Endothelial cell of umbilical vein (primary cell): ENCODE measurements at regions not wholly inside any gene's neighbourhood (a gene's known extent, or its start where the extent isn't known, plus 50 kb on each side); places are given as distances from the start of the nearest gene placed in this dataset.

Experiments used
- BruUV-seq: library from RNA; stranded (reverse); fragments of 400-500 nt; replicated peaks from 2 replicates; lab custom pipeline; 2021; lab: Mats Ljungman, UMichigan
- CTCF ChIA-PET: fragments of 300-600, 350-600 bp; sonication (Branson Sonifier 250); formaldehyde crosslinking; loops from one replicate; lab custom pipeline; 2021; ENCODE audit warnings: antibody characterized with exemption, inconsistent platforms; lab: Charles Lee
- POLR2A ChIA-PET: fragments of 300-600, 350-600 bp; sonication (Branson Sonifier 250); formaldehyde crosslinking; loops from one replicate; lab custom pipeline; 2021; ENCODE audit warnings: antibody characterized with exemption, inconsistent platforms; lab: Charles Lee
- DNase-seq: peaks from one replicate; pipeline ENCODE4 v3.0.0-alpha.2; 2011; ENCODE audit warnings: low read depth, low spot score
- FAIRE-seq: peaks from 2 replicates; lab custom pipeline; 2011; peaks lifted over from hg19 to GRCh38; lab: Jason Lieb, UNC
- H2AFZ ChIP-seq: 2 replicates; pipeline ENCODE4 v1.6.0; 2012; ENCODE audit warnings: low read depth, low read length, control low read depth, inconsistent platforms
- H3K27ac ChIP-seq: 2 replicates; pipeline ENCODE4 v1.5.1; 2011; ENCODE audit warnings: low read depth, mild to moderate bottlenecking, control low read depth, low read length, moderate library complexity; ENCODE audit not compliant: insufficient read depth
- H3K27me3 ChIP-seq, 2 experiments: 2 replicates each; pipeline versions ENCODE4 v1.6.0 to v1.6.1; 2011; ENCODE audit warnings: low read length in 2 of 2, mixed read lengths in 1 of 2; ENCODE audit not compliant: control insufficient read depth in 2 of 2, insufficient read depth in 2 of 2
- H3K36me3 ChIP-seq, 2 experiments: 2 replicates in 1 of 2; 3 replicates in 1 of 2; pipeline ENCODE4 v1.5.1; 2011; ENCODE audit warnings: low read length in 2 of 2, mild to moderate bottlenecking in 1 of 2, moderate library complexity in 1 of 2; ENCODE audit not compliant: control insufficient read depth in 2 of 2, insufficient read depth in 2 of 2; ENCODE audit errors: extremely low read depth in 1 of 2
- H3K4me1 ChIP-seq: 3 replicates; pipeline ENCODE4 v1.5.1; 2011; ENCODE audit warnings: mild to moderate bottlenecking, low read length; ENCODE audit not compliant: control insufficient read depth, insufficient read depth; ENCODE audit errors: extremely low read depth
- H3K4me2 ChIP-seq: 2 replicates; pipeline ENCODE4 v1.6.1; 2011; ENCODE audit warnings: low read length, control low read depth, mixed read lengths; ENCODE audit not compliant: insufficient read depth
- H3K4me3 ChIP-seq, 3 experiments: fragments of 200-600 bp in 1 of 3; sonication (generic), shearing (Covaris generic) in 1 of 3; replicated peaks in 1 of 3; 2 replicates each; pipeline ENCODE4 v1.5.1; 2011 to 2016; ENCODE audit warnings: control low read depth in 3 of 3, low read length in 3 of 3, mild to moderate bottlenecking in 2 of 3, inconsistent platforms in 1 of 3, low read depth in 1 of 3, moderate library complexity in 1 of 3; ENCODE audit not compliant: insufficient read depth in 1 of 3
- H3K79me2 ChIP-seq: 2 replicates; pipeline ENCODE4 v1.6.0; 2012; ENCODE audit warnings: low read length, inconsistent platforms; ENCODE audit not compliant: control insufficient read depth, insufficient read depth
- H3K9ac ChIP-seq: replicated peaks from 2 replicates; pipeline ENCODE3; 2011; ENCODE audit warnings: low read length, control low read depth; ENCODE audit not compliant: insufficient read depth; ENCODE audit errors: extremely low read depth
- H3K9me1 ChIP-seq: replicated peaks from 3 replicates; pipeline ENCODE4 v1.6.0; 2011; ENCODE audit warnings: mild to moderate bottlenecking, low read length; ENCODE audit not compliant: control insufficient read depth, insufficient read depth; ENCODE audit errors: extremely low read depth
- H3K9me3 ChIP-seq: replicated peaks from 2 replicates; pipeline ENCODE4 v1.5.1; 2012; ENCODE audit warnings: low read length, inconsistent platforms; ENCODE audit not compliant: control insufficient read depth, insufficient read depth
- H4K20me1 ChIP-seq: replicated peaks from 2 replicates; pipeline ENCODE3; 2011; ENCODE audit warnings: mild to moderate bottlenecking, low read length; ENCODE audit not compliant: control insufficient read depth, insufficient read depth; ENCODE audit errors: extremely low read depth
- EZH2 ChIP-seq: IDR thresholded peaks from 2 replicates; pipeline ENCODE4 v1.6.1; 2012; ENCODE audit warnings: borderline replicate concordance, low read depth, mild to moderate bottlenecking, moderate library complexity, low read length, inconsistent platforms; ENCODE audit not compliant: severe bottlenecking
- FOS ChIP-seq: IDR thresholded peaks from 2 replicates; pipeline ENCODE4 v1.6.1; 2011; ENCODE audit warnings: mild to moderate bottlenecking, low read length, moderate library complexity, borderline replicate concordance; ENCODE audit not compliant: insufficient read depth
- GATA2 ChIP-seq: IDR thresholded peaks from 2 replicates; pipeline ENCODE4 v1.7.0; 2011; ENCODE audit warnings: low read depth, mild to moderate bottlenecking, moderate library complexity, mixed read lengths, low read length; ENCODE audit not compliant: insufficient read length, insufficient read depth
- JUN ChIP-seq: IDR thresholded peaks from 2 replicates; pipeline ENCODE4 v1.6.1; 2011; ENCODE audit warnings: borderline replicate concordance, low read depth; ENCODE audit not compliant: insufficient read length, insufficient read depth
- POLR2A ChIP-seq: IDR thresholded peaks from 2 replicates; pipeline ENCODE4 v1.6.1; 2012; ENCODE audit warnings: low read depth, mild to moderate bottlenecking, control low read depth, low read length
- POLR2AphosphoS5 ChIP-seq: IDR thresholded peaks from 2 replicates; pipeline ENCODE4 v1.6.1; 2012; ENCODE audit warnings: low read depth, mild to moderate bottlenecking, control low read depth, low read length, moderate library complexity; ENCODE audit not compliant: insufficient read depth
- dilution Hi-C: fragments of 300-500 bp; cut with MboI; formaldehyde crosslinking; loops from one replicate; pipeline ENCODE4 v1.15.0; 2019; ENCODE audit warnings: low sequenced_read_pairs; ENCODE audit not compliant: extremely low pct_ligation_motif_present
- intact Hi-C: fragments of 100-400 bp; cut with micrococcal nuclease; formaldehyde crosslinking; loops from one replicate; pipeline ENCODE4 v1.10.0; 2022
- TF ChIP-seq, protein P1 (sequence below), 2 donors: IDR thresholded peaks; 1 replicate in 1 of 2; 2 replicates in 1 of 2; pipeline ENCODE4 v1.5.1; 2011; ENCODE audit warnings: low read length in 2 of 2, mild to moderate bottlenecking in 2 of 2, moderate library complexity in 2 of 2, control low read depth in 1 of 2, inconsistent platforms in 1 of 2, low read depth in 1 of 2; ENCODE audit not compliant: insufficient read depth in 1 of 2; ENCODE audit errors: extremely low read depth in 1 of 2

DNA sequence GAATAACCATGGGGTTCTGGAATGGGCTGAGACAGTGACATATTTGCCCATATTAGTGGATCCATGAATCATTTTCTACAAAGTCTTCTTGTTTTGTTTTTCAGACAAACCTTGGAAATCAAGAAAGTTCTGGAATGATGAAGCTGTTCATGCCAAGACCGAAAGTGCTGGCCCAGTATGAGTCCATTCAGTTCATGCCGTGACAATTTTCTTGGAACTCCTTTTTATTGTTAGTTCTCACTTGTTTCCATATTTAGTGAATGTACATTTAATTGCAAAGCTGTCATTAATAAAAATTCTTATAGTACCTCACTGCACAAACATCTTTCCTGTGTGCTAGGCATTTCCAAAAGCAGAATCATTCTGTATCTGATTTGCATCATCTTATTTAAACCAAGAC is 100.6 kb upstream of the KCNJ15 start:
- CTCF ChIA-PET: interaction anchor here (1.0 to 20.7 kb wide), 4 partner anchors 13 to 456 kb away, joined by 3 to 740 read pairs (median 37); no protein-coding TSS in a partner anchor
- intact Hi-C loops: no loop called here
- H3K27me3 ChIP-seq: peaks cover 32 to 48% of the 10 kb centered on the region in 2 experiments

DNA sequence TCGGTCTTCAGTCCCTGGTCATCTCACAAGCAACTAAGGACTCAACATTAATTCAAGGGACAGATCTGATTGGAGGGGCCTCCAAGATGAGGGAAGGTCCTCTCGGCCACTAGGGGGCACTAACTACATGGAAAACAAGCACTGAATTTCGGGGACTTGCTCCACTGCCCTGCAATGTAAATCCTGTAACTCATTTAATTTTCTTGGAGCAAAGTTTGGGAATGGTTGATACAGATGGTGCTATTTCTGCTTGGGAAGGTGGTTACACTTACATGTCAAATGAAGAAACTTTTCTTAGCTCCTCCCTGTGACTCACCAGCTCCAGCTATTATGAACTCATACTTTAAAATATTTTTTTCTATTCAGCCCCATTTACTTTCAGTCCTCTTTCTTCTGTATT is 97.4 kb upstream of the KCNJ15 start:
- no peaks in the 10 kb centered on the region for H3K79me2 ChIP-seq
- H3K27ac ChIP-seq: no peak overlapping the region
- peaks cover 20 to 29% of the 10 kb centered on the region in 2 experiments for H3K27me3 ChIP-seq
- no peaks in the 10 kb centered on the region for H3K9me3 ChIP-seq
- H3K9me1 ChIP-seq: no peaks in the 10 kb centered on the region
- no peak overlapping the region for H3K4me2 ChIP-seq
- CTCF ChIA-PET: interaction anchor here (0.6 to 20.7 kb wide), 12 partner anchors 9 to 458 kb away, joined by 3 to 740 read pairs (median 4); no protein-coding TSS in a partner anchor
- no peaks in the 10 kb centered on the region for H3K4me1 ChIP-seq
- intact Hi-C loops (loop anchor here (1.0 kb wide), 4 partner anchors 11 to 197 kb away; no protein-coding TSS in a partner anchor), dilution Hi-C loops (no loop called here)
- H3K36me3 ChIP-seq: no peaks in the 10 kb centered on the region
- no peaks in the 10 kb centered on the region for H4K20me1 ChIP-seq
- H2AFZ ChIP-seq: no peak overlapping the region
- DNase-seq (peak; percentile 81), FAIRE-seq (peak; percentile 87)
- no peak overlapping the region for H3K9ac ChIP-seq
- H3K4me3 ChIP-seq: no peak overlapping the region
- POLR2A ChIA-PET: no interaction called here
- no TSS peak for BruUV-seq
- TF ChIP-seq, protein P1, sequence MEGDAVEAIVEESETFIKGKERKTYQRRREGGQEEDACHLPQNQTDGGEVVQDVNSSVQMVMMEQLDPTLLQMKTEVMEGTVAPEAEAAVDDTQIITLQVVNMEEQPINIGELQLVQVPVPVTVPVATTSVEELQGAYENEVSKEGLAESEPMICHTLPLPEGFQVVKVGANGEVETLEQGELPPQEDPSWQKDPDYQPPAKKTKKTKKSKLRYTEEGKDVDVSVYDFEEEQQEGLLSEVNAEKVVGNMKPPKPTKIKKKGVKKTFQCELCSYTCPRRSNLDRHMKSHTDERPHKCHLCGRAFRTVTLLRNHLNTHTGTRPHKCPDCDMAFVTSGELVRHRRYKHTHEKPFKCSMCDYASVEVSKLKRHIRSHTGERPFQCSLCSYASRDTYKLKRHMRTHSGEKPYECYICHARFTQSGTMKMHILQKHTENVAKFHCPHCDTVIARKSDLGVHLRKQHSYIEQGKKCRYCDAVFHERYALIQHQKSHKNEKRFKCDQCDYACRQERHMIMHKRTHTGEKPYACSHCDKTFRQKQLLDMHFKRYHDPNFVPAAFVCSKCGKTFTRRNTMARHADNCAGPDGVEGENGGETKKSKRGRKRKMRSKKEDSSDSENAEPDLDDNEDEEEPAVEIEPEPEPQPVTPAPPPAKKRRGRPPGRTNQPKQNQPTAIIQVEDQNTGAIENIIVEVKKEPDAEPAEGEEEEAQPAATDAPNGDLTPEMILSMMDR (IDR thresholded peaks at IDR 0.05; ENCODE audit: extremely low read depth in 1 of 2, insufficient read depth in 1 of 2, low read depth in 1 of 2, low read length in 2 of 2): peak; percentile 84 to 93
- TF ChIP-seq FOS (peak; percentile 32), POLR2AphosphoS5 (no peak), EZH2 (no peak), JUN (no peak)

More for the DNA sequence above, 100.6 kb upstream of the KCNJ15 start:
- BruUV-seq: no TSS peak
- H3K4me3 ChIP-seq: no peak overlapping the region
- DNase-seq: no peak
- H3K4me2 ChIP-seq: no peak overlapping the region
- no peak overlapping the region for H3K9ac ChIP-seq
- H2AFZ ChIP-seq: no peak overlapping the region
- dilution Hi-C loops: no loop called here
- no peaks in the 10 kb centered on the region for H3K79me2 ChIP-seq
- H3K36me3 ChIP-seq: no peaks in the 10 kb centered on the region
- POLR2A ChIA-PET: no interaction called here
- no peaks in the 10 kb centered on the region for H3K4me1 ChIP-seq
- no peaks in the 10 kb centered on the region for H4K20me1 ChIP-seq
- no peaks in the 10 kb centered on the region for H3K9me3 ChIP-seq
- no peak overlapping the region for H3K27ac ChIP-seq
- no peak for FAIRE-seq
- no peaks in the 10 kb centered on the region for H3K9me1 ChIP-seq
- TF ChIP-seq, protein P1 (IDR thresholded peaks at IDR 0.05; ENCODE audit: extremely low read depth in 1 of 2, insufficient read depth in 1 of 2, low read depth in 1 of 2, low read length in 2 of 2): no peak
- TF ChIP-seq JUN (no peak), POLR2AphosphoS5 (no peak), GATA2 (no peak), POLR2A (no peak)
